DND-41 (cell line): ENCODE measurements at regions not wholly inside any gene's neighbourhood (a gene's known extent, or its start where the extent isn't known, plus 50 kb on each side); places are given as distances from the start of the nearest gene placed in this dataset.

Source experiments
- ATAC-seq: fragments of 200-7000 bp; cut with Tn5 transposase; 3 replicates; pipeline ENCODE4 v1.9.1; 2021; ENCODE audit warnings: low read depth; ENCODE audit not compliant: insufficient read depth
- DNase-seq: peaks from one replicate; pipeline ENCODE4 v3.0.0-alpha.2; 2020
- H2AFZ ChIP-seq: 2 replicates; pipeline ENCODE4 v1.6.0; 2012; ENCODE audit warnings: low read depth, low read length
- H3K27ac ChIP-seq: 2 replicates; pipeline ENCODE4 v1.5.1; 2012; ENCODE audit warnings: low read length, inconsistent platforms
- H3K27me3 ChIP-seq: fragments of 200-600 bp; sonication (generic); 2 replicates; pipeline ENCODE4 v1.6.0; 2012; ENCODE audit warnings: low read length, mild to moderate bottlenecking, inconsistent platforms; ENCODE audit not compliant: insufficient read depth, poor library complexity
- H3K36me3 ChIP-seq: 2 replicates; pipeline ENCODE4 v1.5.1; 2012; ENCODE audit warnings: low read length, inconsistent platforms; ENCODE audit not compliant: insufficient read depth
- H3K4me1 ChIP-seq: 2 replicates; pipeline ENCODE4 v1.5.1; 2012; ENCODE audit warnings: mild to moderate bottlenecking, low read length; ENCODE audit not compliant: insufficient read depth
- H3K4me2 ChIP-seq: 2 replicates; pipeline ENCODE4 v1.6.0; 2012; ENCODE audit warnings: mild to moderate bottlenecking, moderate library complexity, low read length, inconsistent platforms; ENCODE audit not compliant: insufficient read depth
- H3K4me3 ChIP-seq, 2 experiments: fragments of 200-600 bp in 1 of 2; shearing (Covaris generic) in 1 of 2; 2 replicates each; pipeline ENCODE4 v1.5.1; 2012 to 2016; ENCODE audit warnings: inconsistent platforms in 2 of 2, low read length in 2 of 2, mild to moderate bottlenecking in 2 of 2, low read depth in 1 of 2, moderate library complexity in 1 of 2
- H3K79me2 ChIP-seq: 2 replicates; pipeline ENCODE4 v1.6.0; 2012; ENCODE audit warnings: low read length, inconsistent platforms; ENCODE audit not compliant: insufficient read depth
- H3K9ac ChIP-seq: 2 replicates; pipeline ENCODE4 v1.6.0; 2012; ENCODE audit warnings: low read depth, mild to moderate bottlenecking, inconsistent platforms, low read length, moderate library complexity
- H3K9me3 ChIP-seq: 2 replicates; pipeline ENCODE4 v1.5.1; 2012; ENCODE audit warnings: low read length, moderate library complexity, mild to moderate bottlenecking, inconsistent platforms; ENCODE audit not compliant: insufficient read depth, severe bottlenecking
- H4K20me1 ChIP-seq: 2 replicates; pipeline ENCODE4 v1.6.0; 2012; ENCODE audit warnings: low read length; ENCODE audit not compliant: insufficient read depth
- EZH2 ChIP-seq: IDR thresholded peaks from 3 replicates; pipeline ENCODE4 v1.6.1; 2012; ENCODE audit warnings: borderline replicate concordance, low read depth, mild to moderate bottlenecking, moderate library complexity, low read length, inconsistent platforms; ENCODE audit not compliant: severe bottlenecking
- TF ChIP-seq, protein P1 (sequence below): IDR thresholded peaks from 2 replicates; pipeline ENCODE4 v1.5.1; 2012; ENCODE audit warnings: borderline replicate concordance, low read length, moderate library complexity, mild to moderate bottlenecking; ENCODE audit not compliant: poor library complexity, severe bottlenecking; ENCODE audit errors: extremely low read depth

DNA sequence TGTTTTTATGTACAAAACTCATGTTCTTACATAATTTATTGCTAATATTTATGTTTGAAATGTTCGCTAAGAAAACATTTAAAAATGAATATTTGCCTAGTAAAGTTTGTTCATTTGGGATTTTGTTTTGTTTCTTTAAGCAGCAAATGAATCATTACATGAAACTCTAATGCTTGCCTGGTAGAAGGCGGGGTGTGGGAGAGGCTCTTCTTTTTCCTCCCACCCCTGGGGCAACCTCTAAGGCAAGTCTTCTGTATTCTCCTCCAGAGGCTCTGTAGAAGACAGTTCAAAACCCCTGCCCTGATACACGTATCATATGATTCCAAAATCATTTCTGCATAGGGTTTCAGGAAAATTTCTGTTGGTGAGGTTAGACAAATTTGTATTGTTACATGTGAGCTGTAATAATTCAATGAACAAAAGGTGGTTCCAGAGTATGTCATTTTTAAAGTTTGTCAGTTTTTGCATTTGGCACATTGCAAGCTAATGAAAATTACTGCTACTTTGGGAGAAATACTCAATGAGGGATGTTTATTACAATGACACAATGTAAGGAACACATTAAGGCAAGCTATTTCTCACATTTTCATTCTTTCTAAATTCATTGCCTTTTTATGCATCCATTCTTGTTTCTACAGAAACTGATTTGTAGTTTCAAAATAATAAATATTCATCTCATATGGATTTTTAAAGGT, 302.3 kb upstream of the UBE2E3 start:
- TF ChIP-seq, protein P1, sequence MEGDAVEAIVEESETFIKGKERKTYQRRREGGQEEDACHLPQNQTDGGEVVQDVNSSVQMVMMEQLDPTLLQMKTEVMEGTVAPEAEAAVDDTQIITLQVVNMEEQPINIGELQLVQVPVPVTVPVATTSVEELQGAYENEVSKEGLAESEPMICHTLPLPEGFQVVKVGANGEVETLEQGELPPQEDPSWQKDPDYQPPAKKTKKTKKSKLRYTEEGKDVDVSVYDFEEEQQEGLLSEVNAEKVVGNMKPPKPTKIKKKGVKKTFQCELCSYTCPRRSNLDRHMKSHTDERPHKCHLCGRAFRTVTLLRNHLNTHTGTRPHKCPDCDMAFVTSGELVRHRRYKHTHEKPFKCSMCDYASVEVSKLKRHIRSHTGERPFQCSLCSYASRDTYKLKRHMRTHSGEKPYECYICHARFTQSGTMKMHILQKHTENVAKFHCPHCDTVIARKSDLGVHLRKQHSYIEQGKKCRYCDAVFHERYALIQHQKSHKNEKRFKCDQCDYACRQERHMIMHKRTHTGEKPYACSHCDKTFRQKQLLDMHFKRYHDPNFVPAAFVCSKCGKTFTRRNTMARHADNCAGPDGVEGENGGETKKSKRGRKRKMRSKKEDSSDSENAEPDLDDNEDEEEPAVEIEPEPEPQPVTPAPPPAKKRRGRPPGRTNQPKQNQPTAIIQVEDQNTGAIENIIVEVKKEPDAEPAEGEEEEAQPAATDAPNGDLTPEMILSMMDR, result no peak
- TF ChIP-seq EZH2, result no peak

DNA sequence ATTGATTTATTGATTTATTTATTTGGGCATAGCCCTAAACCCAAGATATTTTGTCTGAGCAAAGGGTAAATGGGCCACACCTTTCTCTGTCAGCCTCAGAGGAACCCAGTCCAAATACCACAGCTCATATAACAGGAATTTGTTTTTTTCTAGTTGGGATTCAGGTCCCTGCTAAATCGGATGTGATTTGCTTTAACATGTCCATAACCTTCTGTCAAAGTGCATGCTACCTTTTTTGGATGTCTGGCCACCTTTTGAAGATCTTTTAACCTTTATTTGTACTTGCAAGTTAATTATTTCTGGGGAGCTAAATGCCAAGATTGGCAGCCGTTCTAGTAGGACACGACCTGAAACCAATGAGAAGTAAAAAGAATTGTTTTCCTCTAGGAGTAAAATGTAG, 303.2 kb upstream of the UBE2E3 start:
- TF ChIP-seq EZH2, result no peak
- TF ChIP-seq, protein P1, result no peak
- Histone ChIP-seq H3K27me3 (peaks cover 16% of the 10 kb centered on the region), H4K20me1 (no peaks in the 10 kb centered on the region), H3K4me3 (no peak overlapping the region), H3K4me2 (no peak overlapping the region), H2AFZ (no peak overlapping the region), H3K9me3 (no peaks in the 10 kb centered on the region), H3K79me2 (no peaks in the 10 kb centered on the region), H3K4me1 (no peaks in the 10 kb centered on the region), H3K36me3 (no peaks in the 10 kb centered on the region), H3K27ac (no peak overlapping the region), H3K9ac (no peak overlapping the region)
- ATAC-seq (no peak), DNase-seq (no peak)

More for the DNA sequence above, 302.3 kb upstream of the UBE2E3 start:
- Histone ChIP-seq H3K9ac (no peak overlapping the region), H3K27me3 (peaks cover 16% of the 10 kb centered on the region), H3K9me3 (no peaks in the 10 kb centered on the region), H4K20me1 (no peaks in the 10 kb centered on the region), H3K79me2 (no peaks in the 10 kb centered on the region), H3K4me1 (no peaks in the 10 kb centered on the region), H3K36me3 (no peaks in the 10 kb centered on the region), H3K27ac (no peak overlapping the region), H3K4me3 (no peak overlapping the region), H3K4me2 (no peak overlapping the region), H2AFZ (no peak overlapping the region)
- DNase-seq (no peak), ATAC-seq (no peak)

DNA sequence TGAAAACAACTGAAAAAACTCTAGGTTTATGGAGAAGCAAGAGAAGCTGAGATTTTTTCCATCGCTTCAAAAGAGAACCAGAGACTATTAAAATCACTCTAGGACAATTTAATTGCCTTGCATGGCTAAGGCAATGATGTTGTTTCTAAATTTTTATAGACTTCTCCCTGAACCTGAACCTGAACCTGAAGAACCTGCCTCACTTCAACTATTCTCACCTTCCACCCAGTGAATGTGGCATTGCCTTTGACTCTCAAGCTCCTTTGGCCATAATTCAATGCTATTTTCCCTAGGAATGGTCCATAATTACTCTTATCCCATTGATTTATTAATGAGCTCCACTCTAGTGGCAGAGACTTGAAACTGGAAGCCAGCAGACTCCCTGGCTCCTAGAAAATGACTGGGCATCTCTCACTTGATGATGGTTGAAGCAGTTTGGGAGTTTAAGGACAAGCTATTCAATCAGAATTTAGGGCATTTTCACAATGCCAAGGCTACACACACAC, 303.8 kb upstream of the UBE2E3 start:
- Histone ChIP-seq H3K4me1 (no peaks in the 10 kb centered on the region), H4K20me1 (no peaks in the 10 kb centered on the region), H3K27ac (no peak overlapping the region), H3K4me2 (no peak overlapping the region), H3K36me3 (no peaks in the 10 kb centered on the region), H3K4me3 (no peak overlapping the region), H3K9ac (no peak overlapping the region), H3K27me3 (peaks cover 15% of the 10 kb centered on the region), H3K9me3 (no peaks in the 10 kb centered on the region), H3K79me2 (no peaks in the 10 kb centered on the region), H2AFZ (no peak overlapping the region)
- TF ChIP-seq, protein P1, result no peak
- no peak for TF ChIP-seq EZH2
- DNase-seq (no peak), ATAC-seq (no peak)

DNA sequence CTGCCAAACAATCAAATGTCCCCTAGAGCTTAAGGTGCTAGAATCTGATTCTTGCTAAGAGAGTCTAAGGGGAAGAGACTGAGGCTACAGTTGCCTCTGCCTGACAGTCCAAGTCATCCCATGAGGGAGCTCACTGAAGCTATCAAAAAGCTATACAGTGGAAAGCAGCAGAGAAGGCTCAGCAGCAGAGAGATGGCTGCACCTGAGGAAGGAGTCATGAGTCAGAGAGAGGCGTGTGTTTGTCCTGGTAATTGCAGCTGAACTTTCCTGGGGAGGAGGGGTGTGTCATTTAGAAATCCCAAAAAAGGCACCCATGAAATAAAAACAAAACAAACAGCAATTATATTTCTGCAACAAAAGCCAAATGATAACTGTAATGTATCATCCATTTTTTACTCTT, 305.2 kb upstream of the UBE2E3 start:
- Histone ChIP-seq H3K9ac (no peak overlapping the region), H3K9me3 (no peaks in the 10 kb centered on the region), H3K36me3 (no peaks in the 10 kb centered on the region), H2AFZ (no peak overlapping the region), H3K4me1 (no peaks in the 10 kb centered on the region), H3K79me2 (no peaks in the 10 kb centered on the region), H3K4me2 (no peak overlapping the region), H3K4me3 (no peak overlapping the region), H3K27ac (no peak overlapping the region), H4K20me1 (no peaks in the 10 kb centered on the region), H3K27me3 (peaks cover 9% of the 10 kb centered on the region)
- DNase-seq, result no peak
- ATAC-seq, result no peak
- TF ChIP-seq, protein P1, result no peak
- no peak for TF ChIP-seq EZH2
